Endothelial cell of umbilical vein (primary cell): ENCODE measurements at regions not wholly inside any gene's neighbourhood (a gene's known extent, or its start where the extent isn't known, plus 50 kb on each side); places are given as distances from the start of the nearest gene placed in this dataset.

Experiments used
- BruUV-seq: library from RNA; stranded (reverse); fragments of 400-500 nt; replicated peaks from 2 replicates; lab custom pipeline; 2021; lab: Mats Ljungman, UMichigan
- CTCF ChIA-PET: fragments of 300-600, 350-600 bp; sonication (Branson Sonifier 250); formaldehyde crosslinking; loops from one replicate; lab custom pipeline; 2021; ENCODE audit warnings: antibody characterized with exemption, inconsistent platforms; lab: Charles Lee
- POLR2A ChIA-PET: fragments of 300-600, 350-600 bp; sonication (Branson Sonifier 250); formaldehyde crosslinking; loops from one replicate; lab custom pipeline; 2021; ENCODE audit warnings: antibody characterized with exemption, inconsistent platforms; lab: Charles Lee
- DNase-seq: peaks from one replicate; pipeline ENCODE4 v3.0.0-alpha.2; 2011; ENCODE audit warnings: low read depth, low spot score
- FAIRE-seq: peaks from 2 replicates; lab custom pipeline; 2011; peaks lifted over from hg19 to GRCh38; lab: Jason Lieb, UNC
- H2AFZ ChIP-seq: 2 replicates; pipeline ENCODE4 v1.6.0; 2012; ENCODE audit warnings: low read depth, low read length, control low read depth, inconsistent platforms
- H3K27ac ChIP-seq: 2 replicates; pipeline ENCODE4 v1.5.1; 2011; ENCODE audit warnings: low read depth, mild to moderate bottlenecking, control low read depth, low read length, moderate library complexity; ENCODE audit not compliant: insufficient read depth
- H3K27me3 ChIP-seq, 2 experiments: 2 replicates each; pipeline versions ENCODE4 v1.6.0 to v1.6.1; 2011; ENCODE audit warnings: low read length in 2 of 2, mixed read lengths in 1 of 2; ENCODE audit not compliant: control insufficient read depth in 2 of 2, insufficient read depth in 2 of 2
- H3K36me3 ChIP-seq, 2 experiments: 2 replicates in 1 of 2; 3 replicates in 1 of 2; pipeline ENCODE4 v1.5.1; 2011; ENCODE audit warnings: low read length in 2 of 2, mild to moderate bottlenecking in 1 of 2, moderate library complexity in 1 of 2; ENCODE audit not compliant: control insufficient read depth in 2 of 2, insufficient read depth in 2 of 2; ENCODE audit errors: extremely low read depth in 1 of 2
- H3K4me1 ChIP-seq: 3 replicates; pipeline ENCODE4 v1.5.1; 2011; ENCODE audit warnings: mild to moderate bottlenecking, low read length; ENCODE audit not compliant: control insufficient read depth, insufficient read depth; ENCODE audit errors: extremely low read depth
- H3K4me2 ChIP-seq: 2 replicates; pipeline ENCODE4 v1.6.1; 2011; ENCODE audit warnings: low read length, control low read depth, mixed read lengths; ENCODE audit not compliant: insufficient read depth
- H3K4me3 ChIP-seq, 3 experiments: fragments of 200-600 bp in 1 of 3; sonication (generic), shearing (Covaris generic) in 1 of 3; replicated peaks in 1 of 3; 2 replicates each; pipeline ENCODE4 v1.5.1; 2011 to 2016; ENCODE audit warnings: control low read depth in 3 of 3, low read length in 3 of 3, mild to moderate bottlenecking in 2 of 3, inconsistent platforms in 1 of 3, low read depth in 1 of 3, moderate library complexity in 1 of 3; ENCODE audit not compliant: insufficient read depth in 1 of 3
- H3K79me2 ChIP-seq: 2 replicates; pipeline ENCODE4 v1.6.0; 2012; ENCODE audit warnings: low read length, inconsistent platforms; ENCODE audit not compliant: control insufficient read depth, insufficient read depth
- H3K9ac ChIP-seq: replicated peaks from 2 replicates; pipeline ENCODE3; 2011; ENCODE audit warnings: low read length, control low read depth; ENCODE audit not compliant: insufficient read depth; ENCODE audit errors: extremely low read depth
- H3K9me1 ChIP-seq: replicated peaks from 3 replicates; pipeline ENCODE4 v1.6.0; 2011; ENCODE audit warnings: mild to moderate bottlenecking, low read length; ENCODE audit not compliant: control insufficient read depth, insufficient read depth; ENCODE audit errors: extremely low read depth
- H3K9me3 ChIP-seq: replicated peaks from 2 replicates; pipeline ENCODE4 v1.5.1; 2012; ENCODE audit warnings: low read length, inconsistent platforms; ENCODE audit not compliant: control insufficient read depth, insufficient read depth
- H4K20me1 ChIP-seq: replicated peaks from 2 replicates; pipeline ENCODE3; 2011; ENCODE audit warnings: mild to moderate bottlenecking, low read length; ENCODE audit not compliant: control insufficient read depth, insufficient read depth; ENCODE audit errors: extremely low read depth
- CTCF ChIP-seq, 2 donors: IDR thresholded peaks; 1 replicate in 1 of 2; 2 replicates in 1 of 2; pipeline ENCODE4 v1.5.1; 2011; ENCODE audit warnings: low read length in 2 of 2, mild to moderate bottlenecking in 2 of 2, moderate library complexity in 2 of 2, control low read depth in 1 of 2, inconsistent platforms in 1 of 2, low read depth in 1 of 2; ENCODE audit not compliant: insufficient read depth in 1 of 2; ENCODE audit errors: extremely low read depth in 1 of 2
- EZH2 ChIP-seq: IDR thresholded peaks from 2 replicates; pipeline ENCODE4 v1.6.1; 2012; ENCODE audit warnings: borderline replicate concordance, low read depth, mild to moderate bottlenecking, moderate library complexity, low read length, inconsistent platforms; ENCODE audit not compliant: severe bottlenecking
- FOS ChIP-seq: IDR thresholded peaks from 2 replicates; pipeline ENCODE4 v1.6.1; 2011; ENCODE audit warnings: mild to moderate bottlenecking, low read length, moderate library complexity, borderline replicate concordance; ENCODE audit not compliant: insufficient read depth
- GATA2 ChIP-seq: IDR thresholded peaks from 2 replicates; pipeline ENCODE4 v1.7.0; 2011; ENCODE audit warnings: low read depth, mild to moderate bottlenecking, moderate library complexity, mixed read lengths, low read length; ENCODE audit not compliant: insufficient read length, insufficient read depth
- JUN ChIP-seq: IDR thresholded peaks from 2 replicates; pipeline ENCODE4 v1.6.1; 2011; ENCODE audit warnings: borderline replicate concordance, low read depth; ENCODE audit not compliant: insufficient read length, insufficient read depth
- MAX ChIP-seq: IDR thresholded peaks from 2 replicates; pipeline ENCODE4 v1.6.1; 2011; ENCODE audit not compliant: insufficient read depth, insufficient read length
- MYC ChIP-seq: IDR thresholded peaks from one replicate; pipeline ENCODE4 v1.6.1; 2011; ENCODE audit warnings: mild to moderate bottlenecking, low read depth, low read length
- POLR2A ChIP-seq: IDR thresholded peaks from 2 replicates; pipeline ENCODE4 v1.6.1; 2012; ENCODE audit warnings: low read depth, mild to moderate bottlenecking, control low read depth, low read length
- POLR2AphosphoS5 ChIP-seq: IDR thresholded peaks from 2 replicates; pipeline ENCODE4 v1.6.1; 2012; ENCODE audit warnings: low read depth, mild to moderate bottlenecking, control low read depth, low read length, moderate library complexity; ENCODE audit not compliant: insufficient read depth
- dilution Hi-C: fragments of 300-500 bp; cut with MboI; formaldehyde crosslinking; loops from one replicate; pipeline ENCODE4 v1.15.0; 2019; ENCODE audit warnings: low sequenced_read_pairs; ENCODE audit not compliant: extremely low pct_ligation_motif_present
- intact Hi-C: fragments of 100-400 bp; cut with micrococcal nuclease; formaldehyde crosslinking; loops from one replicate; pipeline ENCODE4 v1.10.0; 2022

GRCh38 chr2:242059566-242059965, 190.0 kb downstream of the RTP5 start:
- no peaks in the 10 kb centered on the region for H3K9me3 ChIP-seq
- no peaks in the 10 kb centered on the region for H3K4me1 ChIP-seq
- no peaks in the 10 kb centered on the region for H3K79me2 ChIP-seq
- TF ChIP-seq CTCF (IDR thresholded peaks at IDR 0.05; ENCODE audit: extremely low read depth in 1 of 2, insufficient read depth in 1 of 2, low read depth in 1 of 2, low read length in 2 of 2) (no peak), EZH2 (no peak)
- DNase-seq (no peak), FAIRE-seq (no peak)
- dilution Hi-C loops (no loop called here), intact Hi-C loops (no loop called here)
- H3K27me3 ChIP-seq = peaks cover 0 to 2% of the 10 kb centered on the region in 2 experiments
- no peak overlapping the region for H3K4me3 ChIP-seq
- no peak overlapping the region for H2AFZ ChIP-seq
- no peaks in the 10 kb centered on the region for H3K36me3 ChIP-seq
- H3K27ac ChIP-seq = no peak overlapping the region
- H4K20me1 ChIP-seq = no peaks in the 10 kb centered on the region
- H3K4me2 ChIP-seq = no peak overlapping the region
- ChIA-PET CTCF (no interaction called here), POLR2A (no interaction called here)
- no peaks in the 10 kb centered on the region for H3K9me1 ChIP-seq
- H3K9ac ChIP-seq = no peak overlapping the region
- no TSS peak for BruUV-seq

GRCh38 chr2:242060212-242060835, 190.8 kb downstream of the RTP5 start:
- Histone ChIP-seq H3K4me3 (no peak overlapping the region), H4K20me1 (no peaks in the 10 kb centered on the region), H3K9me3 (no peaks in the 10 kb centered on the region), H3K9ac (no peak overlapping the region), H3K27me3 (peaks cover 0 to 2% of the 10 kb centered on the region in 2 experiments), H3K9me1 (no peaks in the 10 kb centered on the region), H3K4me2 (no peak overlapping the region), H3K27ac (no peak overlapping the region), H3K79me2 (no peaks in the 10 kb centered on the region), H2AFZ (no peak overlapping the region), H3K4me1 (no peaks in the 10 kb centered on the region), H3K36me3 (no peaks in the 10 kb centered on the region)
- no TSS peak for BruUV-seq
- DNase-seq = peak; percentile 37
- peak; percentile 74 for FAIRE-seq
- intact Hi-C loops (no loop called here), dilution Hi-C loops (no loop called here)
- POLR2A ChIA-PET = no interaction called here
- TF ChIP-seq POLR2AphosphoS5 (no peak), EZH2 (no peak), MAX (no peak), CTCF (IDR thresholded peaks at IDR 0.05; ENCODE audit: extremely low read depth in 1 of 2, insufficient read depth in 1 of 2, low read depth in 1 of 2, low read length in 2 of 2) (no peak), GATA2 (no peak), MYC (no peak), POLR2A (no peak), FOS (no peak), JUN (no peak)
- CTCF ChIA-PET = no interaction called here
